NOMO-1 treated with DMSO at 0.1 percent for 48 hours (cell line): ENCODE measurements at regions not wholly inside any gene's neighbourhood (a gene's known extent, or its start where the extent isn't known, plus 50 kb on each side); places are given as distances from the start of the nearest gene placed in this dataset.

Source experiments
- DNase-seq: peaks from one replicate; lab custom pipeline; 2025; ENCODE audit not compliant: unreplicated experiment; lab: John Stamatoyannopoulos, UW

DNA sequence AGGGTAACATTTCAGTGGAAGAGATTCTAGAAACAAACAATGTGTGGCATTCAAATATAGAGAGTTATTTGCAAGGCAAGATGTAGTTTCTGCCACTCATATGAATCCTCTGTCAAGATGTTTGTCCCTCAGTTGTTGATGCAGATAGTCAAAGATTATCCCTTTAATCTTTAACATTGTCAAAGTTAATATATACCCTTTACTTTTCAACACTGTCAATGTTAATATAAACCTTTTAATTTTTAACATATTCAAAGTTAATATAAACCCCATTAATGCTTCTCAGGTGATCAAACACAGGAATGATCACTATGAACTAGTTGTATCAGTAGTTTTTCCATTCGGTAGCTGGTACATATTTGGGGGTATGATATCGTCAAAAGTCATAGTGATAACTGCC is 51.9 kb upstream of the PICALM start:
- no peak for DNase-seq

DNA sequence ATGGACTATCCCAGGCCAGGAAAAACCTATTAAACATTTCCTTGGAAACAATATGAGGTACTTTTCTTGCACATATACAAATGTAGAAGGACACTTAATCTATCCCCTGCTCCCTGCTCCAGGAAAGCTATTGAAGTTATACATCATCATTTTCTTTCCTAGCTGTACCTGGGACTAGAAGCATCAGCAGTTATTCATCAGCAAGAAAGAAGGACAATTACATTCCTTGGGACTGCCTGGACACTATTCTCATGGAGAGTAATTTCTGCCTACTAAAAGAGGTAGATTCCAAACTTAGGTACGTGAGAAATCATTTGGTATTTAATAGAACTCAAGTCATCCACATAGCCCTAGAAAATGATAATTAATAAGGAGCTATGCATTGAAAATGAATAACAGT is 51.0 kb upstream of the PICALM start:
- DNase-seq, result no peak

DNA sequence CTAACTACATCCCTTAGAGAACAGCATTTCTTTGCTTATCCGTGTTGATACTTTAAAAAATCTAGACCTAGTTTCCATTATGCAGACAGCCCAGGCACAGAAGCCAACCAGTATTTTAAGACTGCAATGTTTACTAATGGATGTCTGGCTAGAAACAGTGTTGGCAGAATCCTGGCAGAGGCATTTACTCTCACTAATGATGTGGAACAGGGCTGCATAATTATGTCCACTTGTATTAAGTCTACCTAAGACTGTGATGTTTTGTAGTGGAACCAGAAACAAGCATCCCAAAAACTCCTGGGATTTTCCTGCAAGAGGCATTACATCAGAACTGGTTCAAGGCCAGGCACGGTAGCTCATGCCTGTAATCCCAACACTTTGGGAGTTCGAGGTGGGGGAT is 50.2 kb upstream of the PICALM start:
- DNase-seq, result no peak
